ENCODE measurements at regions not wholly inside any gene's neighbourhood (a gene's known extent, or its start where the extent isn't known, plus 50 kb on each side); places are given as distances from the start of the nearest gene placed in this dataset.

- H3K4me1 ChIP-seq (ENCODE audit: insufficient read depth, low read length) = no peaks in the 10 kb centered on the region
- H3K4me1 Mint-ChIP-seq (ENCODE audit: low read depth) = no peaks in the 10 kb centered on the region
- H3K27ac ChIP-seq (ENCODE audit: low read depth in 1 of 2, low read length in 2 of 2) = no peak overlapping the region
- H3K9me3 Mint-ChIP-seq = no peaks in the 10 kb centered on the region
- ATAC-seq (ENCODE audit: poor library complexity) = no peak
- H3K4me3 Mint-ChIP-seq = no peak overlapping the region
- no peaks in the 10 kb centered on the region for H3K36me3 Mint-ChIP-seq (ENCODE audit: low read depth)
- no peaks in the 10 kb centered on the region for H3K27me3 Mint-ChIP-seq
- no peak overlapping the region for H3K27ac Mint-ChIP-seq
- intact Hi-C loops (cut with DNase I, micrococcal nuclease) = no loop called here
- POLR2A ChIA-PET = no interaction called here
- CTCF ChIA-PET = no interaction called here
- H3K4me3 ChIP-seq (ENCODE audit: low read length) = no peak overlapping the region
- H3K9me3 ChIP-seq (ENCODE audit: control insufficient read depth in 1 of 2, insufficient read depth in 1 of 2, low read length in 2 of 2) = peaks cover 0 to 28% of the 10 kb centered on the region in 2 experiments
- no peaks in the 10 kb centered on the region for H3K36me3 ChIP-seq (ENCODE audit: insufficient read depth, low read length)
- TF ChIP-seq, protein P1, sequence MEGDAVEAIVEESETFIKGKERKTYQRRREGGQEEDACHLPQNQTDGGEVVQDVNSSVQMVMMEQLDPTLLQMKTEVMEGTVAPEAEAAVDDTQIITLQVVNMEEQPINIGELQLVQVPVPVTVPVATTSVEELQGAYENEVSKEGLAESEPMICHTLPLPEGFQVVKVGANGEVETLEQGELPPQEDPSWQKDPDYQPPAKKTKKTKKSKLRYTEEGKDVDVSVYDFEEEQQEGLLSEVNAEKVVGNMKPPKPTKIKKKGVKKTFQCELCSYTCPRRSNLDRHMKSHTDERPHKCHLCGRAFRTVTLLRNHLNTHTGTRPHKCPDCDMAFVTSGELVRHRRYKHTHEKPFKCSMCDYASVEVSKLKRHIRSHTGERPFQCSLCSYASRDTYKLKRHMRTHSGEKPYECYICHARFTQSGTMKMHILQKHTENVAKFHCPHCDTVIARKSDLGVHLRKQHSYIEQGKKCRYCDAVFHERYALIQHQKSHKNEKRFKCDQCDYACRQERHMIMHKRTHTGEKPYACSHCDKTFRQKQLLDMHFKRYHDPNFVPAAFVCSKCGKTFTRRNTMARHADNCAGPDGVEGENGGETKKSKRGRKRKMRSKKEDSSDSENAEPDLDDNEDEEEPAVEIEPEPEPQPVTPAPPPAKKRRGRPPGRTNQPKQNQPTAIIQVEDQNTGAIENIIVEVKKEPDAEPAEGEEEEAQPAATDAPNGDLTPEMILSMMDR (IDR thresholded peaks at IDR 0.05) = no peak
- no peaks in the 10 kb centered on the region for H3K27me3 ChIP-seq (ENCODE audit: control insufficient read depth in 1 of 2, insufficient read depth in 2 of 2, low read length in 2 of 2)
- DNase-seq = no peak
Observed at GRCh38 chr11:15906481-15907035, 449.8 kb downstream of the SOX6 start.

DNA sequence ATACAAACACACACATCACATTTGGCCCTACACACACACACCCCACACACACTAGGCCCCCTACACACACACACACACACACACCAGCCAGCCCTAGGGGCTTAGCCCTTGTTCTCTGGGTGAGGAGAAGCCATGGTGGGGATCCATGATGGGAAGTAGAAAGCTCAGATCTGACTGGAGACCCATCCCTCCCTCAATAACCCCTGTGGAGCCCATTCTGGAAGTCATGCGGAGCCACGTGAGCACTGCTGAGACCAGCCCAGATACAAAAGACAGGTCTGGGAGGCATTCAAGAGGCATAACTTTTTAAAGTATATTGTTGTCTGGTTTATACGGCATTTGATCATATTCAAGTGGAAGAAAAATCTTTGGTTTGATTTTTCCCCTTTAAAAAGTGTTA lies 448.5 kb downstream of the SOX6 start:
- ATAC-seq (ENCODE audit: poor library complexity) = no peak
- Histone ChIP-seq H3K27ac (ENCODE audit: low read depth in 1 of 2, low read length in 2 of 2) (no peak overlapping the region), H3K4me1 (ENCODE audit: insufficient read depth, low read length) (no peaks in the 10 kb centered on the region), H3K36me3 (ENCODE audit: insufficient read depth, low read length) (no peaks in the 10 kb centered on the region), H3K4me3 (ENCODE audit: low read length) (no peak overlapping the region), H3K27me3 (ENCODE audit: control insufficient read depth in 1 of 2, insufficient read depth in 2 of 2, low read length in 2 of 2) (no peaks in the 10 kb centered on the region), H3K9me3 (ENCODE audit: control insufficient read depth in 1 of 2, insufficient read depth in 1 of 2, low read length in 2 of 2) (peaks cover 0 to 29% of the 10 kb centered on the region in 2 experiments)
- Mint-ChIP-seq H3K4me3 (no peak overlapping the region), H3K27ac (no peak overlapping the region), H3K27me3 (no peaks in the 10 kb centered on the region), H3K9me3 (no peaks in the 10 kb centered on the region), H3K36me3 (ENCODE audit: low read depth) (no peaks in the 10 kb centered on the region), H3K4me1 (ENCODE audit: low read depth) (no peaks in the 10 kb centered on the region)
- DNase-seq = no peak
- ChIA-PET CTCF (no interaction called here), POLR2A (no interaction called here)
- intact Hi-C loops (cut with DNase I, micrococcal nuclease) = no loop called here
- TF ChIP-seq, protein P1 (IDR thresholded peaks at IDR 0.05) = no peak

GRCh38 chr11:15909937-15910598 lies 446.3 kb downstream of the SOX6 start:
- ATAC-seq (ENCODE audit: poor library complexity) (no peak), DNase-seq (no peak)
- ChIA-PET CTCF (no interaction called here), POLR2A (no interaction called here)
- Histone ChIP-seq H3K36me3 (ENCODE audit: insufficient read depth, low read length) (no peaks in the 10 kb centered on the region), H3K27me3 (ENCODE audit: control insufficient read depth in 1 of 2, insufficient read depth in 2 of 2, low read length in 2 of 2) (no peaks in the 10 kb centered on the region), H3K4me1 (ENCODE audit: insufficient read depth, low read length) (no peaks in the 10 kb centered on the region), H3K9me3 (ENCODE audit: control insufficient read depth in 1 of 2, insufficient read depth in 1 of 2, low read length in 2 of 2) (peaks cover 0 to 28% of the 10 kb centered on the region in 2 experiments), H3K27ac (ENCODE audit: low read depth in 1 of 2, low read length in 2 of 2) (no peak overlapping the region), H3K4me3 (ENCODE audit: low read length) (no peak overlapping the region)
- Mint-ChIP-seq H3K4me1 (ENCODE audit: low read depth) (no peaks in the 10 kb centered on the region), H3K36me3 (ENCODE audit: low read depth) (no peaks in the 10 kb centered on the region), H3K9me3 (no peaks in the 10 kb centered on the region), H3K27me3 (no peaks in the 10 kb centered on the region), H3K27ac (no peak overlapping the region), H3K4me3 (no peak overlapping the region)
- TF ChIP-seq, protein P1 (IDR thresholded peaks at IDR 0.05) = no peak
- intact Hi-C loops (cut with DNase I, micrococcal nuclease) = no loop called here
